ENCODE measurements at regions not wholly inside any gene's neighbourhood (a gene's known extent, or its start where the extent isn't known, plus 50 kb on each side); places are given as distances from the start of the nearest gene placed in this dataset.

- TF ChIP-seq POLR2A (IDR thresholded peaks at IDR 0.05), result no peak
- TF ChIP-seq CTCF (IDR thresholded peaks at IDR 0.05), result no peak
- TF ChIP-seq POLR2AphosphoS5 (IDR thresholded peaks at IDR 0.05), result no peak
Observed at GRCh38 chr22:27023591-27023990, 366.2 kb downstream of the MIAT start.

GRCh38 chr22:27024982-27025381 lies 367.6 kb downstream of the MIAT start:
- Histone ChIP-seq H3K4me1 (replicated peaks) (no peaks in the 10 kb centered on the region), H3K27ac (no peak overlapping the region), H3K27me3 (replicated peaks; ENCODE audit: insufficient read depth) (no peaks in the 10 kb centered on the region), H3K4me3 (no peak overlapping the region), H3K36me3 (no peaks in the 10 kb centered on the region), H3K9me3 (no peaks in the 10 kb centered on the region)
- 44% methylated on average over 1 of the region's 1 CpG for WGBS
- intact Hi-C loops (cut with DNase I), result no loop called here
- DNase-seq (ENCODE audit: low spot score), result no peak
- no peak for TF ChIP-seq POLR2AphosphoS5 (IDR thresholded peaks at IDR 0.05)
- TF ChIP-seq POLR2A (IDR thresholded peaks at IDR 0.05), result no peak
- no peak for TF ChIP-seq CTCF (IDR thresholded peaks at IDR 0.05)

More at GRCh38 chr22:27023591-27023990, 366.2 kb downstream of the MIAT start:
- no peaks in the 10 kb centered on the region for H3K36me3 ChIP-seq
- DNase-seq (ENCODE audit: low spot score), result no peak
- no peaks in the 10 kb centered on the region for H3K9me3 ChIP-seq
- 42% methylated on average over 1 of the region's 1 CpG for WGBS
- intact Hi-C loops (cut with DNase I), result no loop called here
- no peak overlapping the region for H3K27ac ChIP-seq
- H3K27me3 ChIP-seq (replicated peaks; ENCODE audit: insufficient read depth), result no peaks in the 10 kb centered on the region
- no peaks in the 10 kb centered on the region for H3K4me1 ChIP-seq (replicated peaks)
- H3K4me3 ChIP-seq, result no peak overlapping the region

DNA sequence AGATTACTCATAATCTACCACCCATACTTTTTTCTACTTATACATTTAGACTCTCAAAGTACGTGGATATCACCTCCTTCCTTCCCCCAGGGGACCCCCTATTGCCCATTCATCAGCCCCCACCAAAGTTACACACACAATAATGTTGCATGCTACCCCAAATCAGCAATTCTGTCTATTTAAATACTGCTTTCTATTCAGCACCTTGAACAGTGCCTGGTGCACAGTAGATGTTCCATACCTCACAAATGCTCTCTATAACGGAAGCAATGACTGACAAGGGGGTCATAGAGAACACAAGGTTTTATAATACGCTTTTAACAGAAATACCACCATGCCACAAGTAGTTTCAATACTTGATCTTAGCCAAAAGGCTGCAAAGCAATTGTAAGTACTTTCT lies 370.7 kb downstream of the MIAT start:
- H3K27me3 ChIP-seq (replicated peaks; ENCODE audit: insufficient read depth), result no peaks in the 10 kb centered on the region

DNA sequence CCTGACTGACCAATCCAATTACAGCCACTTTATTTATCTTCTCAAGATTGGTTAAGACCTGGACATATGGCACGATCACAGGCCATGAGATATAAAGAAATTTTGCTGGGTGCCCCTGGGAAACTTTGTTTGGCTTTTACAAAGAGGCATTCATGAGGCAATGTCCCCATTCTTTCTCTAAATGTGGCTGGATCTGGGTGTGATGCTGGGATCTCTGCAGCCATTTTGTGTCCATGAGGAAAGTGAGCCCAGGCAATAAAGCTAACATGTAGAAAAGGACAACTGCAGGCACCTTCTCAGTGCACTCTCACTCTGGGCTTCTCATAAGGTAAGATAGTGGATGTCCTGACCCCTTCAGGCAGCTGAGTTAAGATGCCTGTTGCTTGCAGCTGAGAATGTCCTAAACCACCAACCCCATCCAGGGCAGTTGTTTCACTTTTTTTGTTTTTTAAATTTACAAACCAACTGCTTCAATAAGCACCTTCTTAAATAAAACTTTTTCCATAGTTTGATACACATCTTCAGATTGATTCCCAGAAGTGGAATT lies 372.3 kb downstream of the MIAT start:
- WGBS, result 100% methylated on average over 1 of the region's 1 CpG
- no peak for DNase-seq (ENCODE audit: low spot score)
- TF ChIP-seq CTCF (IDR thresholded peaks at IDR 0.05), result no peak
- TF ChIP-seq POLR2AphosphoS5 (IDR thresholded peaks at IDR 0.05), result no peak
- TF ChIP-seq POLR2A (IDR thresholded peaks at IDR 0.05), result no peak
- Histone ChIP-seq H3K9me3 (no peaks in the 10 kb centered on the region), H3K36me3 (no peaks in the 10 kb centered on the region), H3K4me1 (replicated peaks) (no peaks in the 10 kb centered on the region), H3K27me3 (replicated peaks; ENCODE audit: insufficient read depth) (no peaks in the 10 kb centered on the region), H3K27ac (no peak overlapping the region), H3K4me3 (no peak overlapping the region)
- intact Hi-C loops (cut with DNase I), result no loop called here

More for the DNA sequence above, 370.7 kb downstream of the MIAT start:
- Histone ChIP-seq H3K36me3 (no peaks in the 10 kb centered on the region), H3K9me3 (no peaks in the 10 kb centered on the region), H3K4me3 (no peak overlapping the region), H3K27ac (no peak overlapping the region), H3K4me1 (replicated peaks) (no peaks in the 10 kb centered on the region)
- intact Hi-C loops (cut with DNase I), result no loop called here
- no peak for DNase-seq (ENCODE audit: low spot score)
- TF ChIP-seq CTCF (IDR thresholded peaks at IDR 0.05) (no peak), POLR2AphosphoS5 (IDR thresholded peaks at IDR 0.05) (no peak), POLR2A (IDR thresholded peaks at IDR 0.05) (no peak)
- whole genome bisulfite sequencing, result 74% methylated on average over 3 of the region's 3 CpGs

DNA sequence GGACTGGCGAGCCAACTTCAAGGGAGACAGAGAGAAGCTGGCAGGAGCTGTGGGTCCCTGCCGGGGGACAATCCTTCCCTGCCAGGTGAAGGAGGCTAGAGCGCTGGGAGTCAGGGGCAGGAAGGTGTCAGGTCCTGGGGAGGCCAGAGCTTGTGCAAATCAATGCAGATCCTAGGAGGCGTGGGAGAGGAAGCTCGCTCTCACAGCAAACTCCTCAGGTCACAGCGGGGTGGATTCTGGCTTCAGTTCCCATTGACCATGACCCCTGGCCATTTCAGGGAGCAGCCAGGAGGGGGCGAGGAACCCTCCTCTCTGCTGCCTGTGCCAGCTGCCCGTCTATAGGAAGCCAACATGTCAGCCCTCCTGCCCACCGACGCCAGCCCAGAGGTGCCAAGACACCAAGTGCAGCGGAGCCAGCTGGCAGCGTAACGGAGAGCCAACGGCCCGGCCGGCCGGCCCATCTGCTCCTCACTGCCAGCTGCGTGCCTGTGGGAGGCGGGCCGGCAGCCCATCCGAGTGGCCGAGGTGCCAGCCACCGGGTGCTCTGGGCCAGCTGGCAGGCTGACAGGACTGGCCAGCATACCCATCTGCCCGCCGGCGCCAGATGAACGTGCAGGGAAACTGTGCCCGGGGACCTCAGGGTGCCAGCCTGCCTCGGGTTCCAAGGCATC lies 374.8 kb downstream of the MIAT start:
- H3K27ac ChIP-seq, result no peak overlapping the region

More for the DNA sequence above, 374.8 kb downstream of the MIAT start:
- H3K27me3 ChIP-seq (replicated peaks; ENCODE audit: insufficient read depth), result no peaks in the 10 kb centered on the region
- peak; percentile 16 for DNase-seq (ENCODE audit: low spot score)
- no peaks in the 10 kb centered on the region for H3K4me1 ChIP-seq (replicated peaks)
- intact Hi-C loops (cut with DNase I), result no loop called here
- H3K4me3 ChIP-seq, result no peak overlapping the region
- no peaks in the 10 kb centered on the region for H3K36me3 ChIP-seq
- H3K9me3 ChIP-seq, result no peaks in the 10 kb centered on the region
- TF ChIP-seq CTCF (IDR thresholded peaks at IDR 0.05) (no peak), POLR2AphosphoS5 (IDR thresholded peaks at IDR 0.05) (no peak)
- 23% methylated on average over 20 of the region's 29 CpGs for WGBS

All from prostate gland (tissue), 2 donors.